ENCODE measurements at regions not wholly inside any gene's neighbourhood (a gene's known extent, or its start where the extent isn't known, plus 50 kb on each side); places are given as distances from the start of the nearest gene placed in this dataset.

DNA sequence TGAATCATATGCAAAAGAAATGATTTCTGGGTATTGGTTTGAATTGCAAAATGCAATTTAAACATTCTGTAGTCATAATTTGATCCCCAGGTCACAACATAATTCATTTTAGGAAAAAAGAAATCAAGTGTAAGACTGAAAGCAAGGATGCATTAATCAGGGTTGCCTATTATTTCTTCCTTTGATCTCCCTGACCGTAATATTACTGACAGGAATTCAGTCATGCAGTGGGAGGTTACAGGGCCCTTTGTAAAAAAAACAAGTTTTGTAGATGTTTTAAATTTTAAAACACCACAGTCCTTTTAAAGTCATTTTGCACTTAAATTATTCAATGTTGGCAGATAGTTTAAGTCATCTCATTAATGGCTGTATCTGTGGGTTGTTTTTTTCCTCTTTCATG, 263.0 kb upstream of the NCAM2 start:
- ATAC-seq (no peak), DNase-seq (no peak)
- TF ChIP-seq, protein P1, sequence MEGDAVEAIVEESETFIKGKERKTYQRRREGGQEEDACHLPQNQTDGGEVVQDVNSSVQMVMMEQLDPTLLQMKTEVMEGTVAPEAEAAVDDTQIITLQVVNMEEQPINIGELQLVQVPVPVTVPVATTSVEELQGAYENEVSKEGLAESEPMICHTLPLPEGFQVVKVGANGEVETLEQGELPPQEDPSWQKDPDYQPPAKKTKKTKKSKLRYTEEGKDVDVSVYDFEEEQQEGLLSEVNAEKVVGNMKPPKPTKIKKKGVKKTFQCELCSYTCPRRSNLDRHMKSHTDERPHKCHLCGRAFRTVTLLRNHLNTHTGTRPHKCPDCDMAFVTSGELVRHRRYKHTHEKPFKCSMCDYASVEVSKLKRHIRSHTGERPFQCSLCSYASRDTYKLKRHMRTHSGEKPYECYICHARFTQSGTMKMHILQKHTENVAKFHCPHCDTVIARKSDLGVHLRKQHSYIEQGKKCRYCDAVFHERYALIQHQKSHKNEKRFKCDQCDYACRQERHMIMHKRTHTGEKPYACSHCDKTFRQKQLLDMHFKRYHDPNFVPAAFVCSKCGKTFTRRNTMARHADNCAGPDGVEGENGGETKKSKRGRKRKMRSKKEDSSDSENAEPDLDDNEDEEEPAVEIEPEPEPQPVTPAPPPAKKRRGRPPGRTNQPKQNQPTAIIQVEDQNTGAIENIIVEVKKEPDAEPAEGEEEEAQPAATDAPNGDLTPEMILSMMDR (IDR thresholded peaks at IDR 0.05) = no peak
- H3K9me3 ChIP-seq = no peaks in the 10 kb centered on the region
- H3K36me3 ChIP-seq (ENCODE audit: low read depth) = no peaks in the 10 kb centered on the region
- H3K4me3 ChIP-seq = no peak overlapping the region
- intact Hi-C loops (cut with DNase I, micrococcal nuclease) = no loop called here
- no peaks in the 10 kb centered on the region for H3K4me1 ChIP-seq (ENCODE audit: low read depth)

DNA sequence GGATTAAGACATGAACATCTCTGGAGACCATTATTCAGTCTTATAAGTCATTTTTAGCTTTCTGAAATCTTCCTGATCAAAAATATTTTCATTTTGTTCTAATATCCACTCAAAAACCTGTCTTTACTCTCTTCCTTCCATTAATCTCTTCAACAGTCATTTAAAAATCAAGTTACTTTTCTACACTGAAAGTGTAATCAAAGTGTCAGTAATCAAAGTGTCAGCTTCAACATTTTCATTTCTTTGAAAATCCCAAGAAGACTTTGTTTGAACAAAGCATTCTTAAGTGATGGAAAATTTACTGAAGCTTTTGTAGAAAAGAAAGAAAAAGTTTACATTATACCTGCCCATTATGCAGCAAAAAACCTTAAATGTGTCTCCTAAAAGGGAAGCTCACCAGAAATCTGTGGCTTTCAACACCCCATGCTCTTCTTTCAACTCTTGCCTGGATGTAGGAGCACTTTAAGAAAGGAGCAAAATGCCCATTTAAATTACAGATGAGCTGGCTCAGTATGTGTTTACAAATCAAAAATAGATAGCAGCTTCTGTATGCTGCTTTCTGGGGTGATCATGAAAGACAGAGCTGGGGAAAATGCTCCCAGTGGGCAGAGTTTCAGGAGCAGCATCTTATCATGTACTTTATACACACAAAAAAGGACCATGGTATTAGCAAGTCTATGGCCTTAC, 260.8 kb upstream of the NCAM2 start:
- TF ChIP-seq, protein P1 (IDR thresholded peaks at IDR 0.05) = no peak
- H3K9me3 ChIP-seq = no peaks in the 10 kb centered on the region
- no peak overlapping the region for H3K4me3 ChIP-seq
- no peaks in the 10 kb centered on the region for H3K4me1 ChIP-seq (ENCODE audit: low read depth)
- DNase-seq (no peak), ATAC-seq (no peak)
- H3K36me3 ChIP-seq (ENCODE audit: low read depth) = no peaks in the 10 kb centered on the region
- intact Hi-C loops (cut with DNase I, micrococcal nuclease) = no loop called here

DNA sequence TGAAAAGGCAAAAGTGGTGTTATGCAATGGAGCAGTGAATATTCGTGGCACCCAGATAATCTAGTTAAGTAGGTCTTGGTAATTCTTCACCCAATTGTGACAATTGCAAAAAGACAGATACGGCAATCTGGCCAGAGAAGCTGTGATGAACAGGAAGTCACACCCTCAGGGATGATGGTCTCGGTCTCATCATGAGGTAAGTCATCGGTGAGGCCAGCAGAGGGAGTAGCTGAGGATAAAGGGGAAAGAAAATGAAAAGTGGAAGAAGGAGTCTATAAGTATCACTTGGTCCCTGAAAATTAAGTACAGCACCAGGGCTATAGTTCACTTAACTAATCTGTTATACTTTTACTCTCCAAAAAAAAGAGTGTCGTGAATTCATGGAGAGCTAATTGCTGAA, 258.8 kb upstream of the NCAM2 start:
- Histone ChIP-seq H3K9me3 (no peaks in the 10 kb centered on the region), H3K36me3 (ENCODE audit: low read depth) (no peaks in the 10 kb centered on the region), H3K4me1 (ENCODE audit: low read depth) (no peaks in the 10 kb centered on the region), H3K4me3 (no peak overlapping the region)
- DNase-seq (no peak), ATAC-seq (no peak)
- intact Hi-C loops (cut with DNase I, micrococcal nuclease) = no loop called here
- TF ChIP-seq, protein P1 (IDR thresholded peaks at IDR 0.05) = no peak

DNA sequence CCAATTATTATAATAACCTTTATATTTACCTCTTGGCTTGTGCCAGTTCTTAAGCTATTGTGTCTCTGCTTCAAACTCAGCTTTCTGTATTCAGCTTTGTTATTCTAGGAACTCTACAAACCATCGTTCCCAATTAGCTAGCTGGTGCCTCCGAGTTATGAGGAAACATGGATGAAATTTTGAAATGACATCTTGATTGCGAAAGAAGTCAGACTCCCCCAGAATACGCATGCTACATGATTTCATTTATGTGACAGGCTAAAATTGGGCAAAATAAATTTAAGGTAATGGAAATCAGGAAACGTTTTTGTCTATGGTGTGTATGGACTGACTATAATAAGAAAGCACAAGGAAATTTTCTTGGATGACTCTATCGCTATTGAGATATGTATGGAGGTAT, 256.8 kb upstream of the NCAM2 start:
- no peaks in the 10 kb centered on the region for H3K9me3 ChIP-seq
- TF ChIP-seq, protein P1 (IDR thresholded peaks at IDR 0.05) = no peak
- no peaks in the 10 kb centered on the region for H3K36me3 ChIP-seq (ENCODE audit: low read depth)
- intact Hi-C loops (cut with DNase I, micrococcal nuclease) = no loop called here
- H3K4me1 ChIP-seq (ENCODE audit: low read depth) = no peaks in the 10 kb centered on the region
- ATAC-seq (no peak), DNase-seq (no peak)
- no peak overlapping the region for H3K4me3 ChIP-seq

DNA sequence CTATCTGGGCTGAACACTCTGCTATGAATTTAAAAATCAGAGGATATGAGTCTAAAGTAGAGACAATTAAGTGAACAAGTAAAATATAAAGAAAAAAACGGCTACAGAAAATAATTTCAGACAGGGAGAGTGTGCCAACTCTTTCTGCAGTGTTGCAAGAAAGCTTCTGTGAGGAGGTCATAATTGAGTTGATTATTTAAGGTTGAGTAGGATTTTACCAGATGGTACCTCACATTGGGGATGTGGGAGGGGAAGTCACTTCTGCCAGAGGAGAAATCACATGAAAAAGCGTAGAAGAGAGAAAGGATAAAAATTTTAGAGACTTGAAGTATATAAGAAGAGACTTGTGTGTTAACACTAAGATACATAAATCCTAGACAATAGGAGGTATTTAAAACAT, 238.0 kb upstream of the NCAM2 start:
- Histone ChIP-seq H3K36me3 (ENCODE audit: low read depth) (no peaks in the 10 kb centered on the region), H3K9me3 (peaks cover 6% of the 10 kb centered on the region), H3K4me1 (ENCODE audit: low read depth) (no peaks in the 10 kb centered on the region), H3K4me3 (no peak overlapping the region)
- DNase-seq = no peak
- intact Hi-C loops (cut with DNase I, micrococcal nuclease) = no loop called here
- TF ChIP-seq, protein P1 (IDR thresholded peaks at IDR 0.05) = no peak
- no peak for ATAC-seq

DNA sequence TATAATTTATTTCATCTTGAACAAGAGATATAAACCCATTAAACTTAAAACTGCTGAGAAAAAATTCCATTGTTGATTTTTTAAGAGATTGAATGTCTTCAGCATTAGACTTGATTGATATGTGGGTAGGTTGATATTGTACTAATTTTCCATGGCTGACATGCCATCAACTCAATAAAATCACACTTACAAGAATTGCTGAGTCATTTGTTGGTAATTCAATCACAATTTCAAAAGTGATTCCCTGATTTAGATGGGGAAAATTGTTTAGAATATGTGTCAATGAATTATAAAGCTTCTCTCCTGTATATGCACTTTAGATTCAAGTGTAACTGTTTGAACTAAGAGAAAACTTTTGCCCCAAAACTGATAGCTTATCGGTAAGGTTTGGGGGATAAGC, 223.5 kb upstream of the NCAM2 start:
- intact Hi-C loops (cut with DNase I, micrococcal nuclease) = no loop called here
- peaks cover 9% of the 10 kb centered on the region for H3K9me3 ChIP-seq
- H3K4me3 ChIP-seq = no peak overlapping the region
- TF ChIP-seq, protein P1 (IDR thresholded peaks at IDR 0.05) = no peak
- no peak for ATAC-seq
- H3K36me3 ChIP-seq (ENCODE audit: low read depth) = no peaks in the 10 kb centered on the region
- DNase-seq = no peak
- no peaks in the 10 kb centered on the region for H3K4me1 ChIP-seq (ENCODE audit: low read depth)
